Neural cell (in vitro differentiated cells): ENCODE measurements at regions not wholly inside any gene's neighbourhood (a gene's known extent, or its start where the extent isn't known, plus 50 kb on each side); places are given as distances from the start of the nearest gene placed in this dataset.

Experiments used
- H2AFZ ChIP-seq: fragments of 200-600, 300-800 bp; sonication (generic), shearing (Covaris generic); 2 replicates; pipeline ENCODE4 v1.6.0; 2014; ENCODE audit warnings: low read depth, mild to moderate bottlenecking, antibody characterized with exemption, low read length, moderate library complexity
- H3F3A ChIP-seq: fragments of 200-600 bp; shearing (Covaris generic); 2 replicates; pipeline ENCODE4 v1.6.1; 2016; ENCODE audit warnings: mild to moderate bottlenecking, moderate library complexity, mixed read lengths, antibody characterized with exemption, low read length; ENCODE audit not compliant: insufficient read depth, poor library complexity, severe bottlenecking
- H3K27ac ChIP-seq: fragments of 200-600, 300-800 bp; sonication (generic), shearing (Covaris generic); 2 replicates; pipeline ENCODE4 v1.5.1; 2014; ENCODE audit warnings: mild to moderate bottlenecking, low read length, moderate library complexity
- H3K27me3 ChIP-seq: fragments of 300-800, 200-600 bp; sonication (generic), shearing (Covaris generic); 2 replicates; pipeline ENCODE4 v1.6.0; 2014; ENCODE audit warnings: mild to moderate bottlenecking, low read depth, low read length, moderate library complexity; ENCODE audit not compliant: insufficient read depth
- H3K36me3 ChIP-seq: fragments of 300-800, 200-600 bp; sonication (generic), shearing (Covaris generic); 2 replicates; pipeline ENCODE4 v1.5.1; 2014; ENCODE audit warnings: mild to moderate bottlenecking, antibody characterized with exemption, low read length, moderate library complexity; ENCODE audit not compliant: insufficient read depth
- H3K4me2 ChIP-seq: fragments of 300-800, 200-600 bp; sonication (generic), shearing (Covaris generic); 2 replicates; pipeline ENCODE4 v1.6.0; 2014; ENCODE audit warnings: mild to moderate bottlenecking, low read length
- H3K4me3 ChIP-seq: fragments of 300-800, 200-600 bp; sonication (generic), shearing (Covaris generic); 2 replicates; pipeline ENCODE4 v1.5.1; 2014; ENCODE audit warnings: mild to moderate bottlenecking, low read length, moderate library complexity
- H3K79me2 ChIP-seq: fragments of 200-600 bp; shearing (Covaris generic); replicated peaks from 2 replicates; pipeline ENCODE4 v1.6.0; 2014; ENCODE audit warnings: mild to moderate bottlenecking, low read length, moderate library complexity; ENCODE audit not compliant: insufficient read depth
- H3K9ac ChIP-seq: fragments of 300-800, 200-600 bp; sonication (generic), shearing (Covaris generic); 2 replicates; pipeline ENCODE4 v1.6.1; 2016; ENCODE audit warnings: mild to moderate bottlenecking, low read length, mixed read lengths
- H3K9me2 ChIP-seq: fragments of 200-600 bp; shearing (Covaris generic); 2 replicates; pipeline ENCODE4 v1.6.1; 2016; ENCODE audit warnings: mild to moderate bottlenecking, low read length, mixed read lengths; ENCODE audit not compliant: insufficient read depth
- H3K9me3 ChIP-seq: fragments of 200-600, 300-800 bp; sonication (generic), shearing (Covaris generic); 2 replicates; pipeline ENCODE4 v1.6.1; 2016; ENCODE audit warnings: mild to moderate bottlenecking, mixed run types, low read length, moderate library complexity, mixed read lengths
- H4K20me1 ChIP-seq: fragments of 200-600 bp; shearing (Covaris generic); 2 replicates; pipeline ENCODE4 v1.6.1; 2016; ENCODE audit warnings: mild to moderate bottlenecking, mixed run types; ENCODE audit not compliant: insufficient read depth
- EP300 ChIP-seq: fragments of 450-650 bp; conservative IDR thresholded peaks from 2 replicates; pipeline ENCODE4 v1.6.1; 2014; ENCODE audit warnings: antibody characterized with exemption, mild to moderate bottlenecking, moderate library complexity; ENCODE audit not compliant: poor library complexity, severe bottlenecking
- EZH2 ChIP-seq: fragments of 200-600, 300-800 bp; shearing (Covaris generic), sonication (generic); IDR thresholded peaks from 2 replicates; pipeline ENCODE4 v1.6.1; 2014; ENCODE audit warnings: antibody characterized with exemption, low read length, borderline replicate concordance, mild to moderate bottlenecking; ENCODE audit not compliant: insufficient read depth, poor library complexity, severe bottlenecking
- MXI1 ChIP-seq: fragments of 450-650 bp; conservative IDR thresholded peaks from 2 replicates; pipeline ENCODE4 v1.6.1; 2014; ENCODE audit warnings: antibody characterized with exemption, mild to moderate bottlenecking; ENCODE audit not compliant: poor library complexity, severe bottlenecking
- POLR2AphosphoS5 ChIP-seq: IDR thresholded peaks from 2 replicates; pipeline ENCODE4 v1.6.1; 2012
- RAD21 ChIP-seq: fragments of 450-650 bp; conservative IDR thresholded peaks from 2 replicates; pipeline ENCODE4 v1.6.1; 2014; ENCODE audit warnings: antibody characterized with exemption, mild to moderate bottlenecking, moderate library complexity
- SMC3 ChIP-seq: fragments of 450-650 bp; conservative IDR thresholded peaks from 2 replicates; pipeline ENCODE4 v1.6.1; 2014; ENCODE audit warnings: antibody characterized with exemption, mild to moderate bottlenecking, moderate library complexity; ENCODE audit not compliant: poor library complexity
- TAF1 ChIP-seq: IDR thresholded peaks from 2 replicates; pipeline ENCODE4 v1.6.1; 2012; ENCODE audit warnings: low read depth
- TF ChIP-seq, protein P1 (sequence below): IDR thresholded peaks from 2 replicates; pipeline ENCODE4 v1.6.1; 2012; ENCODE audit warnings: borderline replicate concordance
- TF ChIP-seq, protein P2 (sequence below): fragments of 450-650 bp; IDR thresholded peaks from 2 replicates; pipeline ENCODE4 v1.5.1; 2014; ENCODE audit warnings: antibody characterized with exemption, mild to moderate bottlenecking, moderate library complexity; ENCODE audit not compliant: poor library complexity, severe bottlenecking

DNA sequence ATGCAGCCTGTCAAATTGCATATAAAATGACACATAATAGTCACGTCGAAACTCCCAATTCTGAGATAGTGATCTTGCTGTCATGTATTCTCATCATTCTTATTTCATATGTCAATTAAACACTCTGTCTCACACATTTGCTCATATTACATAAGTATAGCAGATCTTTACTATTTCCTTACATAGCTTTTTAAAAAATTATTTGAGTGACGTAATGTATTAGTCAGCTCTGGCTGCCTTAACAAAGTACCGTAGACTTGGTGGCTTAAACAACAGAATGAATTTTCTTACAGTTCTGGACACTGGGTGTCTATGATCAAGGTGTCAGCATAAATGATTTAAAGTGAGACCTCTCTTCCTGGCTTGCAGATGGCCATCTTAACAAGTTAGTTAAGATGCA is 1032.3 kb upstream of the NRXN1 start:
- no peaks in the 10 kb centered on the region for H4K20me1 ChIP-seq
- H2AFZ ChIP-seq: no peak overlapping the region
- no peaks in the 10 kb centered on the region for H3K36me3 ChIP-seq
- H3K9me3 ChIP-seq: no peaks in the 10 kb centered on the region
- no peaks in the 10 kb centered on the region for H3K27me3 ChIP-seq
- no peaks in the 10 kb centered on the region for H3K79me2 ChIP-seq
- H3K9me2 ChIP-seq: no peaks in the 10 kb centered on the region
- H3K4me2 ChIP-seq: no peak overlapping the region
- H3K9ac ChIP-seq: no peak overlapping the region
- H3K4me3 ChIP-seq: no peak overlapping the region
- no peak overlapping the region for H3K27ac ChIP-seq
- H3F3A ChIP-seq: no peaks in the 10 kb centered on the region
- no peak for TF ChIP-seq EP300

DNA sequence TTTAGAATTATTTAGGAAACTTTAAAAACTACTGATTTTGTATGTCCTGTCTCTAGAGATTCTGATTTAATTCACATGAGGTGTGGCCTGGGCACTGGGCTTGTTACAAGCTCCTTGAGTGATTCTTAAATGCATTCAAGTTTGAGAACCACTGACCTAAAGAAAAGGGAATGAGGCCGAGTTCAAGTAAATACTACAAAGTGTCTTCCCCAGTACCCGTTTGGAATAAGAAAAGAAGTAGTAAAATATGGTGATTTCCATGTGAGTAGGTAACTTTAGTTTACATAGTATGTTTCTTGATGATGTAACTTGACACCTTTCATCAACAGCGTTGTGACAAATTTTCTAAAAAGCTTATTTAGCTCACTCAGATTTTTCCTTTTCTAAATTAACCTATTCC is 1022.9 kb upstream of the NRXN1 start:
- H2AFZ ChIP-seq: no peak overlapping the region
- H3K27ac ChIP-seq: no peak overlapping the region

DNA sequence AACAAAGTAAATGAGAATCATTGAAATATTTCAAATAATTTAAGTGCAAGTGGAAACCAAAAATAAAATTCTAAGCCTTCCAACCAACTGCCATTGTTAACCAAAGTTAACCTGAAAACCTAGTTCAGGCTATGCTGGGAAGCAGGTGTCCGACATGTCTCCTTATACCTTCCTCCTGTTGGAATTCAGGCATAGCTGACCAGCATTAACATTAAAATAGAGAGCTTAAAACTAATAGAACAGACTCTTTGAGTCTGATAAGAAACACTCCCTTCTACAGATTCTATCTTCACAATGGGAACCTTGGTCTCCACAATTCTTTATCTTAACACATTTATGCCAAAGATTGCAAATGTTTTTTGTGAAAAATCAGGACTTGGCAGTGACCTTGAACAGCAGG is 1004.9 kb upstream of the NRXN1 start:
- H3K36me3 ChIP-seq: no peaks in the 10 kb centered on the region
- no peak overlapping the region for H2AFZ ChIP-seq
- H3K9me2 ChIP-seq: no peaks in the 10 kb centered on the region
- no peak overlapping the region for H3K9ac ChIP-seq
- TF ChIP-seq EZH2: no peak
- no peak overlapping the region for H3K4me3 ChIP-seq
- no peak overlapping the region for H3K27ac ChIP-seq
- H4K20me1 ChIP-seq: no peaks in the 10 kb centered on the region
- H3K79me2 ChIP-seq: no peaks in the 10 kb centered on the region
- H3F3A ChIP-seq: no peaks in the 10 kb centered on the region
- no peaks in the 10 kb centered on the region for H3K27me3 ChIP-seq
- H3K9me3 ChIP-seq: no peaks in the 10 kb centered on the region
- no peak overlapping the region for H3K4me2 ChIP-seq

More for the DNA sequence above, 1022.9 kb upstream of the NRXN1 start:
- H3K79me2 ChIP-seq: no peaks in the 10 kb centered on the region
- no peak overlapping the region for H3K9ac ChIP-seq
- H3K9me3 ChIP-seq: no peaks in the 10 kb centered on the region
- H4K20me1 ChIP-seq: no peaks in the 10 kb centered on the region
- H3F3A ChIP-seq: no peaks in the 10 kb centered on the region
- TF ChIP-seq EP300: no peak
- TF ChIP-seq TAF1: no peak
- TF ChIP-seq SMC3: no peak
- no peak for TF ChIP-seq MXI1
- TF ChIP-seq POLR2AphosphoS5: no peak
- TF ChIP-seq, protein P1, sequence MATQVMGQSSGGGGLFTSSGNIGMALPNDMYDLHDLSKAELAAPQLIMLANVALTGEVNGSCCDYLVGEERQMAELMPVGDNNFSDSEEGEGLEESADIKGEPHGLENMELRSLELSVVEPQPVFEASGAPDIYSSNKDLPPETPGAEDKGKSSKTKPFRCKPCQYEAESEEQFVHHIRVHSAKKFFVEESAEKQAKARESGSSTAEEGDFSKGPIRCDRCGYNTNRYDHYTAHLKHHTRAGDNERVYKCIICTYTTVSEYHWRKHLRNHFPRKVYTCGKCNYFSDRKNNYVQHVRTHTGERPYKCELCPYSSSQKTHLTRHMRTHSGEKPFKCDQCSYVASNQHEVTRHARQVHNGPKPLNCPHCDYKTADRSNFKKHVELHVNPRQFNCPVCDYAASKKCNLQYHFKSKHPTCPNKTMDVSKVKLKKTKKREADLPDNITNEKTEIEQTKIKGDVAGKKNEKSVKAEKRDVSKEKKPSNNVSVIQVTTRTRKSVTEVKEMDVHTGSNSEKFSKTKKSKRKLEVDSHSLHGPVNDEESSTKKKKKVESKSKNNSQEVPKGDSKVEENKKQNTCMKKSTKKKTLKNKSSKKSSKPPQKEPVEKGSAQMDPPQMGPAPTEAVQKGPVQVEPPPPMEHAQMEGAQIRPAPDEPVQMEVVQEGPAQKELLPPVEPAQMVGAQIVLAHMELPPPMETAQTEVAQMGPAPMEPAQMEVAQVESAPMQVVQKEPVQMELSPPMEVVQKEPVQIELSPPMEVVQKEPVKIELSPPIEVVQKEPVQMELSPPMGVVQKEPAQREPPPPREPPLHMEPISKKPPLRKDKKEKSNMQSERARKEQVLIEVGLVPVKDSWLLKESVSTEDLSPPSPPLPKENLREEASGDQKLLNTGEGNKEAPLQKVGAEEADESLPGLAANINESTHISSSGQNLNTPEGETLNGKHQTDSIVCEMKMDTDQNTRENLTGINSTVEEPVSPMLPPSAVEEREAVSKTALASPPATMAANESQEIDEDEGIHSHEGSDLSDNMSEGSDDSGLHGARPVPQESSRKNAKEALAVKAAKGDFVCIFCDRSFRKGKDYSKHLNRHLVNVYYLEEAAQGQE: no peak
- no peak for TF ChIP-seq RAD21
- TF ChIP-seq, protein P2, sequence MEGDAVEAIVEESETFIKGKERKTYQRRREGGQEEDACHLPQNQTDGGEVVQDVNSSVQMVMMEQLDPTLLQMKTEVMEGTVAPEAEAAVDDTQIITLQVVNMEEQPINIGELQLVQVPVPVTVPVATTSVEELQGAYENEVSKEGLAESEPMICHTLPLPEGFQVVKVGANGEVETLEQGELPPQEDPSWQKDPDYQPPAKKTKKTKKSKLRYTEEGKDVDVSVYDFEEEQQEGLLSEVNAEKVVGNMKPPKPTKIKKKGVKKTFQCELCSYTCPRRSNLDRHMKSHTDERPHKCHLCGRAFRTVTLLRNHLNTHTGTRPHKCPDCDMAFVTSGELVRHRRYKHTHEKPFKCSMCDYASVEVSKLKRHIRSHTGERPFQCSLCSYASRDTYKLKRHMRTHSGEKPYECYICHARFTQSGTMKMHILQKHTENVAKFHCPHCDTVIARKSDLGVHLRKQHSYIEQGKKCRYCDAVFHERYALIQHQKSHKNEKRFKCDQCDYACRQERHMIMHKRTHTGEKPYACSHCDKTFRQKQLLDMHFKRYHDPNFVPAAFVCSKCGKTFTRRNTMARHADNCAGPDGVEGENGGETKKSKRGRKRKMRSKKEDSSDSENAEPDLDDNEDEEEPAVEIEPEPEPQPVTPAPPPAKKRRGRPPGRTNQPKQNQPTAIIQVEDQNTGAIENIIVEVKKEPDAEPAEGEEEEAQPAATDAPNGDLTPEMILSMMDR: no peak
- TF ChIP-seq EZH2: no peak
- H3K4me3 ChIP-seq: no peak overlapping the region
- H3K27me3 ChIP-seq: no peaks in the 10 kb centered on the region
- H3K9me2 ChIP-seq: no peaks in the 10 kb centered on the region
- H3K4me2 ChIP-seq: no peak overlapping the region
- H3K36me3 ChIP-seq: no peaks in the 10 kb centered on the region
